ENCODE measurements at regions not wholly inside any gene's neighbourhood (a gene's known extent, or its start where the extent isn't known, plus 50 kb on each side); places are given as distances from the start of the nearest gene placed in this dataset.
"Not testable (repeated sequence)": the region's sequence is repeated elsewhere in the genome, so short reads cannot be mapped to it uniquely, and the experiment has no call there.

GRCh38 chr12:114823724-114824123 lies 139.7 kb upstream of the TBX3 start:
- no peak for DNase-seq

- DNase-seq: no peak
Measured at GRCh38 chr12:114821570-114821969, 137.6 kb upstream of the TBX3 start.

- no peak for DNase-seq
Measured at GRCh38 chr12:114820796-114821195, 136.8 kb upstream of the TBX3 start.

- no peak for DNase-seq
Measured at GRCh38 chr12:114817571-114818425, 133.8 kb upstream of the TBX3 start.

GRCh38 chr12:114815026-114815795 lies 131.2 kb upstream of the TBX3 start:
- no peak for DNase-seq

- DNase-seq: no peak
Measured at GRCh38 chr12:114812858-114813761, 129.1 kb upstream of the TBX3 start.

GRCh38 chr12:114812384-114812783 lies 128.4 kb upstream of the TBX3 start:
- no peak for DNase-seq

- no peak for DNase-seq
Measured at GRCh38 chr12:114809097-114809496, 125.1 kb upstream of the TBX3 start.

GRCh38 chr12:114801381-114801780 lies 117.4 kb upstream of the TBX3 start:
- DNase-seq: not testable (repeated sequence)

GRCh38 chr12:114800566-114800965 lies 116.6 kb upstream of the TBX3 start:
- DNase-seq: not testable (repeated sequence)

- DNase-seq: no peak
Measured at GRCh38 chr12:114799574-114800487, 115.9 kb upstream of the TBX3 start.

- no peak for DNase-seq
Measured at GRCh38 chr12:114794049-114794558, 110.1 kb upstream of the TBX3 start.

- DNase-seq: no peak
Measured at GRCh38 chr12:114790276-114790675, 106.3 kb upstream of the TBX3 start.

GRCh38 chr12:114789821-114790220 lies 105.8 kb upstream of the TBX3 start:
- no peak for DNase-seq

GRCh38 chr12:114789276-114789675 lies 105.3 kb upstream of the TBX3 start:
- DNase-seq: no peak

GRCh38 chr12:114784526-114784925 lies 100.6 kb upstream of the TBX3 start:
- no peak for DNase-seq

- DNase-seq: no peak
Measured at GRCh38 chr12:114783089-114783618, 99.2 kb upstream of the TBX3 start.

GRCh38 chr12:114780746-114781399 lies 96.9 kb upstream of the TBX3 start:
- DNase-seq: no peak

- DNase-seq: no peak
Measured at GRCh38 chr12:114779647-114780046, 95.7 kb upstream of the TBX3 start.

- no peak for DNase-seq
Measured at GRCh38 chr12:114779186-114779585, 95.2 kb upstream of the TBX3 start.
